ENCODE measurements at regions not wholly inside any gene's neighbourhood (a gene's known extent, or its start where the extent isn't known, plus 50 kb on each side); places are given as distances from the start of the nearest gene placed in this dataset.
A peak's percentile ranks its signal among the peaks of the same experiment; 100 is the strongest.

GRCh38 chr18:56333839-56334238 is 304.6 kb downstream of the TXNL1 start:
- H3K36me3 ChIP-seq (ENCODE audit: control insufficient read depth, insufficient read depth, low read length) = no peaks in the 10 kb centered on the region
- TF ChIP-seq CTCF (IDR thresholded peaks at IDR 0.05; ENCODE audit: insufficient read depth, low read length, severe bottlenecking) = no peak
- H3K4me3 ChIP-seq (ENCODE audit: low read depth, low read length) = no peak overlapping the region
- FAIRE-seq (no peak), DNase-seq (ENCODE audit: low read depth) (peak; percentile 41)
- no peaks in the 10 kb centered on the region for H3K27me3 ChIP-seq (ENCODE audit: control insufficient read depth, insufficient read depth, low read length)

- H3K27me3 ChIP-seq (ENCODE audit: control insufficient read depth, insufficient read depth, low read length) = no peaks in the 10 kb centered on the region
- FAIRE-seq (no peak), DNase-seq (ENCODE audit: low read depth) (no peak)
- no peaks in the 10 kb centered on the region for H3K36me3 ChIP-seq (ENCODE audit: control insufficient read depth, insufficient read depth, low read length)
- no peak for TF ChIP-seq CTCF (IDR thresholded peaks at IDR 0.05; ENCODE audit: insufficient read depth, low read length, severe bottlenecking)
- no peak overlapping the region for H3K4me3 ChIP-seq (ENCODE audit: low read depth, low read length)
Observed at GRCh38 chr18:56333146-56333545, 305.2 kb downstream of the TXNL1 start.

GRCh38 chr18:56332371-56332770 is 306.0 kb downstream of the TXNL1 start:
- no peaks in the 10 kb centered on the region for H3K36me3 ChIP-seq (ENCODE audit: control insufficient read depth, insufficient read depth, low read length)
- no peak for TF ChIP-seq CTCF (IDR thresholded peaks at IDR 0.05; ENCODE audit: insufficient read depth, low read length, severe bottlenecking)
- DNase-seq (ENCODE audit: low read depth) (no peak), FAIRE-seq (no peak)
- H3K27me3 ChIP-seq (ENCODE audit: control insufficient read depth, insufficient read depth, low read length) = no peaks in the 10 kb centered on the region
- no peak overlapping the region for H3K4me3 ChIP-seq (ENCODE audit: low read depth, low read length)

GRCh38 chr18:56330366-56331110 is 307.9 kb downstream of the TXNL1 start:
- DNase-seq (ENCODE audit: low read depth) (no peak), FAIRE-seq (no peak)
- no peak for TF ChIP-seq CTCF (IDR thresholded peaks at IDR 0.05; ENCODE audit: insufficient read depth, low read length, severe bottlenecking)
- Histone ChIP-seq H3K36me3 (ENCODE audit: control insufficient read depth, insufficient read depth, low read length) (no peaks in the 10 kb centered on the region), H3K27me3 (ENCODE audit: control insufficient read depth, insufficient read depth, low read length) (no peaks in the 10 kb centered on the region), H3K4me3 (ENCODE audit: low read depth, low read length) (no peak overlapping the region)

GRCh38 chr18:56329536-56329935 is 308.9 kb downstream of the TXNL1 start:
- FAIRE-seq = no peak
- H3K36me3 ChIP-seq (ENCODE audit: control insufficient read depth, insufficient read depth, low read length) = no peaks in the 10 kb centered on the region
- no peak for DNase-seq (ENCODE audit: low read depth)
- H3K27me3 ChIP-seq (ENCODE audit: control insufficient read depth, insufficient read depth, low read length) = no peaks in the 10 kb centered on the region
- no peak overlapping the region for H3K4me3 ChIP-seq (ENCODE audit: low read depth, low read length)
- TF ChIP-seq CTCF (IDR thresholded peaks at IDR 0.05; ENCODE audit: insufficient read depth, low read length, severe bottlenecking) = no peak

All from bronchial epithelial cell (primary cell).